ENCODE measurements at regions not wholly inside any gene's neighbourhood (a gene's known extent, or its start where the extent isn't known, plus 50 kb on each side); places are given as distances from the start of the nearest gene placed in this dataset.
"Not testable (repeated sequence)": the region's sequence is repeated elsewhere in the genome, so short reads cannot be mapped to it uniquely, and the experiment has no call there.

DNA sequence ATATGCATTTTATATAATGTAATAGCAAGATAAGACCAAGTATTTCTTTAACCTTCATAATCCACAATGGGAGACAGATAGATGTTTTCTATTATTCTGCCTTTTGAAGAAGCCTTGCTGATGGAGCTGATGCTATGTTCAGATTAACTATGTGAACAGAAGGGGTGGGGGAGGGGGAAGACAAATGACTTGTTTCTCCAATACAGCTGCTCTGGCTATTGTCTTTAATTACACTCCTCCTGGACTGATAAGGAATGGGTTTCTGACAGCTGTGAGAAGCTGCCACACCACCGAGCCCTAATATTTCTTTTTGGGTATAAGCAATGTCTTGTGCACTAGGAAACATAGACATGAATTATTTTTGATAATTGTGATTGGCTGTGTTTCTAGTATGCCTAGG lies 62.0 kb downstream of the CAVIN4 start:
- DNase-seq = no peak

- DNase-seq = no peak
These were observed 62.7 kb downstream of the CAVIN4 start for GRCh38 chr9:100640447-100641050.

GRCh38 chr9:100641166-100641565 lies 63.3 kb downstream of the CAVIN4 start:
- DNase-seq = no peak

DNA sequence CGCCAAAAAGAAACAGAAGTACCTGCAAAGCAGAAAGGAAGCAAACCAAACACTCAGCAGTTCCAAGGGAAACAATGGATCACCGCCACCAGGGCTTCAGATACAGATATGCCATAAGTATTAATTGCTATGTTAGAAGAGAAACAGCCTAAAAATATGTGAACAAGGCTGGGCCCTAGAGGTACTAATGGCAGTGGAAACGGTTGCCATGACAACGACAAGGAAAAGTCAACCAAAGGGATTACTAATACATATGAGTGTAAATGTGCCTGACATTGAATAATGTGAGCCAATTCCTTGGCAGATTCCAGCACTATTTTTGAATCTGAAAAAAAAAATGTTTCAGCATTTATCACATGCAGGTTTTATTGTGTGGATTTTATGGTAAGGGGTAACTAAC lies 75.0 kb downstream of the CAVIN4 start:
- DNase-seq = no peak

- DNase-seq = no peak
These were observed 75.9 kb downstream of the CAVIN4 start for GRCh38 chr9:100653643-100654334.

DNA sequence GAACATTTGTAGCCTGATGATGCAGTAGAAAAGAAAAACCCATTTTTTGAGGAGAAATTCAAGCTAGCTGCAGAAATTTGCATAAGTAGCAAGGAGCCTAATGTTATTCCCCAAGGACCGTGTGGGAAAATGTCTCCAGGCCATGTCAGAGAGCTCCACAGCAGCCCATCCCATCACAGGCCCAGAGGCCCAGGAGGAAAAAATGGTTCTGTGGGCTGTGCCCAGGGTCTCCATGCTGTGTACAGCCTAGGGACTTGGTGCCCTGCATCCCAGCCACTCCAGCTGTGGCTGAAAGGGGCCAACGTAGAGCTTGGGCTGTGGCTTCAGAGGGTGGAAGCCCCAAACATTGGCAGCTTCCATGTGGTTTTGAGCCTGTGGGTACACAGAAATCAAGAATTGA lies 79.0 kb downstream of the CAVIN4 start:
- not testable (repeated sequence) for DNase-seq

GRCh38 chr9:100661668-100662067 lies 83.8 kb downstream of the CAVIN4 start:
- DNase-seq = no peak

DNA sequence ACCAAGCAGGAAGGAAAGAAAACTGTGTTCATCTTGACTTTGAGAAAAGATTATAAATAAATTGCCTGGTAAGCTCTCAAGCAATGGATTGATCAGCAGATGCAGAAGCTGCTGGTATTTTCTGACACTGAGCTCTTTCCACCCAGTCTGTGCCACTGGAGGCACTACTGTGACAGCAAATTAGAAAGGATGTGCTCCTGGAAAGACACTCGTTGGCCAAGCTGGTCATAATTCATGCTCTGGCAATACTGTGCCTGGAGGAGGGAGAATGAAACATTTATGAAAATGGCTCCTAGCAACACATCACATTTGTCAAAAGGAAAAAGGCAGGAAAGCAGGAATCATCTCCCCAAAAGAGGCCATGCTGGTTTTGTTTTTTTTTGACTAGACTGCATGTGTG lies 84.2 kb downstream of the CAVIN4 start:
- DNase-seq = no peak

- DNase-seq = no peak
These were observed 89.6 kb downstream of the CAVIN4 start for GRCh38 chr9:100667448-100667847.

DNA sequence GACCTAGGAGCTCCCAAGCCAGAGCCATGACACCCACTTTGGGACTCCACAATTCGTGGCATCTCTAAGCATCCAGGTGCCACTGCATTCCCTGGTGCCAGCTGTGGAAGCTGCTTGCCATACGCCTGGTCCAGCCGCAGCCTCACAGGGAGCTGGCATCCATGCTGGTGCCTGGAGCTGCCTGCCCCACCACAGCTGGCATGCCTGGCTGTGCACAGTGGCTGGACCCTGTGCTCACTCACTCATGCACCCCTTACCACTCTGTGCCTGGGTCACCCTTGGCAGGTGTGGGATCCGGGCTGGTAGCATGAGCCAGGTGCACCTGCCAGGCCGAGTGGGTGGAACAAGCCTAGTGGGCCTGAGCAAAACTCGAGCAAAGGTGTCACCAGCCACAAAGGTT lies 90.1 kb downstream of the CAVIN4 start:
- no peak for DNase-seq

GRCh38 chr9:100669968-100670367 lies 92.1 kb downstream of the CAVIN4 start:
- no peak for DNase-seq

GRCh38 chr9:100670719-100671118 lies 92.8 kb downstream of the CAVIN4 start:
- peak; percentile 15 for DNase-seq

GRCh38 chr9:100671898-100672297 lies 94.0 kb downstream of the CAVIN4 start:
- DNase-seq = no peak

DNA sequence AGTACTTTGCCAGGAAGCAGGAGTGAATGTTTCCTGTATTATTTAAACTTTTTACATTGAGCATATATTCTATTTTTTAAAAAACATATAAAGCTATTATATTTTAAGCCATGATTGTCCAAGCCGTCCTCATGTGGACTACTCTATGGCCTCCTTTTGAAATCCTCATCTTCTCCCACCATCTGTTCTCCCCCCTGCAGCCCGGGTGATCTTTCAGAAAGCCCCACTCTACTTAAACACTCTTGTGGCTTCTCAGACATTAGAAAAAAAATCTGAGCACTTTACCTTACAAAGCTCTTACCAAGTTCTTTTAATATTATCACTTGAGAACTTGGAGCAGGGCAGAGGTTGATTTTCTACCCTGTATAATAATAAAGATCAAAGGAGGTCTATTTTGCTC lies 95.4 kb downstream of the CAVIN4 start:
- DNase-seq = no peak

- peak; percentile 10 for DNase-seq
These were observed 96.7 kb downstream of the CAVIN4 start for GRCh38 chr9:100674419-100675122.

GRCh38 chr9:100679834-100680233 lies 102.0 kb downstream of the CAVIN4 start:
- no peak for DNase-seq

DNA sequence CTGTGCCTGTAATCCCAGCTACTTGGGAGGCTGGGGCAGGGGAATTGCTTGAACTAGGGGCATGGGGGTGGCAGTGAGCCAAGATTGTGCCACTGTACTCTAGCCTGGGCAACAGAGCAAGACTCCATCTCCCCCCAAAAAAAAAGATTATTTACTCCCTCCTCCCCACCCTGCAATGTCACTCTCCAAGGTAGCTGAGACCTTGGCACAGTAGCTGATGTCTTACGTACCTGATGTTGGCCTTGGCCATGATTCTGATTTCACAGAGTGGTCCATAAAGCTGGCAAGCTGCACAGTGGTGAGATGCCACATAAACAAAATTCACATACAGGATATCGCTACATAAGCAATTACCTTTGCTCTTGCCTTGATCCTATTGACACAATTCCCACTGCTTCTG lies 108.5 kb downstream of the CAVIN4 start:
- DNase-seq = no peak

GRCh38 chr9:100689635-100690034 lies 111.8 kb downstream of the CAVIN4 start:
- no peak for DNase-seq

- DNase-seq = no peak
These were observed 112.6 kb downstream of the CAVIN4 start for GRCh38 chr9:100690438-100690837.

DNA sequence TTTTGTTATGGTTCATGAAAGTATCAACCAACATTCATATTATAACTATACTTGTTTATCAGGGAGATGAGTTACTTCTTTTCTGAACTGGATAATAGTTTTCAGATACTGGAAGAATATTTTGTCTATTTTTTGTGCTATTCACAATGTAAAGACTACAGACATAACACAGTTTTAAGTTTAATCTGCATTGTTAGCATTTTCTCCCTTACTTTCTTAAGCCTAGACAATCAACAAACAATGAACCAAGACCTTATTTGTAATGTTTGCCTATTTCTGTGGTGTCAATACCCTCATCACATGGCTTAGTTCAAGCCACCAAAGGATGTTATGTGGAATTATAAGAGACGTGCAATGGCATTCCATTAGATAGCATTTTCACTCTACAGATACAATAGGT lies 119.5 kb downstream of the CAVIN4 start:
- no peak for DNase-seq

GRCh38 chr9:100698945-100699344 lies 121.1 kb downstream of the CAVIN4 start:
- DNase-seq = no peak

GRCh38 chr9:100699668-100700067 lies 121.8 kb downstream of the CAVIN4 start:
- no peak for DNase-seq

GRCh38 chr9:100700689-100701318 lies 122.9 kb downstream of the CAVIN4 start:
- peak; percentile 44 for DNase-seq

Data from NCI-H1105 (cell line).